Large intestine (tissue), 3 donors: ENCODE measurements at regions not wholly inside any gene's neighbourhood (a gene's known extent, or its start where the extent isn't known, plus 50 kb on each side); places are given as distances from the start of the nearest gene placed in this dataset.
"Not testable (repeated sequence)": the region's sequence is repeated elsewhere in the genome, so short reads cannot be mapped to it uniquely, and the experiment has no call there.

ENCODE experiments used
- DNase-seq, 2 donors: peaks; one replicate each; pipeline versions ENCODE4 v3.0.0 to v3.0.0-alpha.2; 2013
- H3K27ac ChIP-seq: one replicate; pipeline ENCODE4 v1.5.1; 2013; ENCODE audit warnings: low read length
- H3K27me3 ChIP-seq: 2 replicates; pipeline ENCODE4 v1.6.1; 2013; ENCODE audit warnings: low read length; ENCODE audit not compliant: control insufficient read depth, insufficient read depth
- H3K36me3 ChIP-seq: 2 replicates; pipeline ENCODE4 v1.6.1; 2013; ENCODE audit warnings: low read length; ENCODE audit not compliant: control insufficient read depth, insufficient read depth
- H3K4me1 ChIP-seq: one replicate; pipeline ENCODE4 v1.6.1; 2013; ENCODE audit warnings: low read length; ENCODE audit not compliant: control insufficient read depth, insufficient read depth
- H3K4me3 ChIP-seq: one replicate; pipeline ENCODE4 v1.5.1; 2013; ENCODE audit warnings: low read length
- H3K9me3 ChIP-seq: one replicate; pipeline ENCODE4 v1.6.1; 2013; ENCODE audit warnings: mild to moderate bottlenecking, low read depth, low read length, moderate library complexity; ENCODE audit not compliant: control insufficient read depth
- WGBS: methylation state at CpG from one replicate; pipeline ENCODE4 v1.1.5; 2013; ENCODE audit warnings: low lambda C conversion rate; ENCODE audit not compliant: insufficient coverage; 5-methylcytosine and 5-hydroxymethylcytosine counted together

DNA sequence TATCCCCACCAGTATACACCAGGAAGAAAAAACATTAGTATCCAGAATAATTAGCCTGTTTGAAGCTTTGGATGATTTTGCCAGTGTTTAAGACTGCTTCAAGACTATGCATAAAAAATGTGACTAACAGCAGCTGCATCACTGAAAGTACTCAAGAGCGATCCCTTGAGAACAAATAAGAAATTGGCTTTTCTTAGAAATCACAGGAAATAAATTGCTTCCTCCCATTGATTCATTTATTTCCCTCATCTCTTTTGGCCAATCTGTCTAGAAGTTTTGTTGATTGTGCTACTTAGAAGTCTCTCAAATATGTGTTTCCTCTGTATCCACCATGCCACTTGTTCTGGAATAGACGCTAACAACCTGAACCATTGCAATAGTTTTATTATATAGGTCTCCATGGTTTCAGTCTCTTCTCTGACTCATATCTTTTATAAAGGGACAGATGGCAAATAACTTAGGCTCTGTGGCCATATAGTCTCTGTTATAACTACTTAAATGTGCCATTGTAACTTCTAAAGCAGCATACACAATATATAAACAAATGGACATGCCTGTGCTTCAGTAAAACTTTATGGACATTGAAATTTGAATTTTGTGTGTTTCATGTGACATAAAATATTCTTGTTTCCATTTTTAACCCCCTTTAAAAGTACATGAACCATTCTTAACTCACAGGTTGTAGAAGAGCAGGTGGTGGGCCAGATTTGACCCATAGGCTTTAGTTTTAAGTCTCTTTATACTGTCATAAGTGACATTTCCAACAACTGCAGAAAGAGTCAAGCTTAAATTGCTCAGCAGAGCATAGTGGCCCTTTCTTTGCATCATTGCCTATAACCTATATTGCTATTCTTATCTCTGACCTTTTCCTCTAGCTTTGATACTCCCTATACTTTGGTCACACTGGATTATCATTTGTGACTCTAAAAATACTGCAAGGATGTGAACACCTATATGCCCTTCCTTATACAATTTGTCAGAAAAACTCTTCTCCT is 123.9 kb downstream of the MC4R start:
- DNase-seq: no peak
- Histone ChIP-seq H3K4me3 (no peak overlapping the region), H3K27ac (no peak overlapping the region), H3K27me3 (no peaks in the 10 kb centered on the region), H3K9me3 (no peaks in the 10 kb centered on the region), H3K4me1 (no peaks in the 10 kb centered on the region), H3K36me3 (no peaks in the 10 kb centered on the region)
- no CpG with 5 or more reads among the region's 2 CpGs for WGBS

DNA sequence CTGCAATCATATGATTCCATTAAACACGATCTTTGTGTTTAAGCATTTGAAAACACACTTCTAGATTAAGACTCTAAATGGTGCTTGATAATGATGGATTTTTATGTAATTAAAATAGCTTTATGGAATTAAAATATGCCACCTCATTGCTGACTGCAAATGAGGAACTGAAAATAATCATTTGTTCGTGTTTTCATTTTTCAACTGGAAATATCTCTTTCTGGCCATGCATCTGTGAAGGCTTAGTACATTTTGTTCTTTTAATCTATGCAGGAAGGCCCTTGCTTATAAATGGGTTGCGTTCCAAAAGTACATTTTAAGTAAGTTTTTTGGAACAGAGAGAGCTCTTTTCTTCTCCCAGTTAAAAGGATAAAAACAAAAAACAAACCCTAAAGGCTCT is 125.5 kb downstream of the MC4R start:
- WGBS: 80% methylated on average over 2 of the region's 3 CpGs
- no peaks in the 10 kb centered on the region for H3K36me3 ChIP-seq
- no peaks in the 10 kb centered on the region for H3K27me3 ChIP-seq
- no peaks in the 10 kb centered on the region for H3K9me3 ChIP-seq
- H3K4me1 ChIP-seq: no peaks in the 10 kb centered on the region
- no peak overlapping the region for H3K4me3 ChIP-seq
- DNase-seq: no peak
- H3K27ac ChIP-seq: no peak overlapping the region

DNA sequence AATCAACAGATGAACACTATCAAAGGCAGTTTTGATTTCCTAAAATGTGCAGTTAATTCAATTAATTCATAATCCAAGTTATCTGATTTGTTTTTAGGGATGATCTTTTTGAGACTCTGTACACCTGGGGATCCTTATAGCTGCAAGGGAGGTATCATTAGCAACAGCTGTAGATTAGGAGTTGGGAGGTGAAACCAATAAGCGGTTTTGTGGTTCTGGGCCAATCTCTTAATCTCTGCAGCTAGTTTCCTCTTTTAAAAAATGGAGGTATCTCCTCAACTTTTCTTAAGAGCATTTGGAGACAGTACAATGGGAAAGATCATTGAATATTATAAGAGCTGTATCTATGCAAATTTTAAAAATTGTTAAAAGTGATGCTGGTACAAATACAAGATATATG is 126.0 kb downstream of the MC4R start:
- H3K36me3 ChIP-seq: no peaks in the 10 kb centered on the region
- no peak overlapping the region for H3K27ac ChIP-seq
- DNase-seq: no peak
- H3K4me1 ChIP-seq: no peaks in the 10 kb centered on the region
- WGBS: 60% methylated on average over 1 of the region's 1 CpG
- H3K9me3 ChIP-seq: no peaks in the 10 kb centered on the region
- H3K27me3 ChIP-seq: no peaks in the 10 kb centered on the region
- H3K4me3 ChIP-seq: no peak overlapping the region

DNA sequence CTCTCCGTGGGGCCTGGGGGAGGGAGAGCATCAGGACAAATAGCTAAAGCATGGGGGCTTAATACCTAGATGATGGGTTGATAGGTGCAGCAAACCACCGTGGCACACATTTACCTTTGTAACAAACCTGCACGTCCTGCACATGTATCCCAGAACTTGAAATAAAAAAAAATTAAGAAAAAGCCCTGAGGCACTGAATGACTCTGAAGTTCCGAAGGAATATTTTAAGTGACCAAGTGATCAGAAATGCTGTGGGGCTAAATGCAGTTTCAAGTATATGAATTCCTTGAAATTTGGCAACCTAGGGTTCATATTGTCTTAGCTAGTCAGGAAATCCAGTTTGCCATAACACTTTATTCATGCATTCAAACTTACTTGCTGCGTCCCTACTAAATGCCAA is 127.5 kb downstream of the MC4R start:
- Histone ChIP-seq H3K27ac (no peak overlapping the region), H3K9me3 (no peaks in the 10 kb centered on the region), H3K36me3 (no peaks in the 10 kb centered on the region), H3K4me3 (no peak overlapping the region), H3K27me3 (no peaks in the 10 kb centered on the region), H3K4me1 (no peaks in the 10 kb centered on the region)
- WGBS: 100% methylated on average over 1 of the region's 5 CpGs
- DNase-seq: no peak

GRCh38 chr18:60239024-60239710 is 133.4 kb downstream of the MC4R start:
- not testable (repeated sequence) for H3K36me3 ChIP-seq, H3K4me1 ChIP-seq, H3K4me3 ChIP-seq, DNase-seq, H3K27me3 ChIP-seq, H3K9me3 ChIP-seq, H3K27ac ChIP-seq
- WGBS: no CpG with 5 or more reads among the region's 4 CpGs

GRCh38 chr18:60235164-60235563 is 137.4 kb downstream of the MC4R start:
- Histone ChIP-seq H3K27ac (no peak overlapping the region), H3K9me3 (no peaks in the 10 kb centered on the region), H3K27me3 (no peaks in the 10 kb centered on the region), H3K36me3 (no peaks in the 10 kb centered on the region), H3K4me3 (no peak overlapping the region), H3K4me1 (no peaks in the 10 kb centered on the region)
- 100% methylated on average over 2 of the region's 3 CpGs for WGBS
- DNase-seq: no peak

DNA sequence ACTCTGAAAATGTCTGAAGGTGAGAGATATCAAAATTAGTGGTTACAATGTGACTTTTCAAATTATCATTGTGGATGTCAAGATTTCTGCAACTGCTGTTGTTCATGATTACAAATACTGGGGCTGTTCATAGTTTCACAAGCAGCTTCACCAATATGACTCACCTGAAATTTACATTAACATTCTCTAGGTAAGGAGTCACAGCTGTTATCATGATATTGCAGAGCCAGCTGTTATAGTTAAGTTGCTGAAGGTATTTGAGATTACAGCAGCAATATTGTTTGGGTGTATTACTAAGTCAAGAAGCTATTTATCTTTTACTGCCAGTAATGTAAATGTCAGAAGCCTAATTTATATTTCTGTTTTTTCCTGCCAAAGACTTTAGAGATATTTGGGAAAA is 140.0 kb downstream of the MC4R start:
- no peaks in the 10 kb centered on the region for H3K36me3 ChIP-seq
- no peaks in the 10 kb centered on the region for H3K9me3 ChIP-seq
- DNase-seq: peak; percentile 52 to 72
- H3K4me1 ChIP-seq: no peaks in the 10 kb centered on the region
- no peaks in the 10 kb centered on the region for H3K27me3 ChIP-seq
- H3K4me3 ChIP-seq: no peak overlapping the region
- H3K27ac ChIP-seq: peak overlapping the region; percentile 18

GRCh38 chr18:60228609-60229595 is 143.7 kb downstream of the MC4R start:
- 95% methylated on average over 3 of the region's 8 CpGs for WGBS

GRCh38 chr18:60215432-60215831 is 157.1 kb downstream of the MC4R start:
- Histone ChIP-seq H3K4me3 (no peak overlapping the region), H3K4me1 (no peaks in the 10 kb centered on the region), H3K9me3 (no peaks in the 10 kb centered on the region), H3K36me3 (no peaks in the 10 kb centered on the region), H3K27me3 (no peaks in the 10 kb centered on the region), H3K27ac (no peak overlapping the region)
- WGBS: 100% methylated on average over 2 of the region's 5 CpGs
- DNase-seq: no peak

More at GRCh38 chr18:60228609-60229595, 143.7 kb downstream of the MC4R start:
- DNase-seq: peak in 1 of 2 donors; percentile 5
- Histone ChIP-seq H3K27me3 (no peaks in the 10 kb centered on the region), H3K4me3 (no peak overlapping the region), H3K36me3 (no peaks in the 10 kb centered on the region), H3K27ac (no peak overlapping the region), H3K9me3 (peaks cover 5% of the 10 kb centered on the region), H3K4me1 (no peaks in the 10 kb centered on the region)

DNA sequence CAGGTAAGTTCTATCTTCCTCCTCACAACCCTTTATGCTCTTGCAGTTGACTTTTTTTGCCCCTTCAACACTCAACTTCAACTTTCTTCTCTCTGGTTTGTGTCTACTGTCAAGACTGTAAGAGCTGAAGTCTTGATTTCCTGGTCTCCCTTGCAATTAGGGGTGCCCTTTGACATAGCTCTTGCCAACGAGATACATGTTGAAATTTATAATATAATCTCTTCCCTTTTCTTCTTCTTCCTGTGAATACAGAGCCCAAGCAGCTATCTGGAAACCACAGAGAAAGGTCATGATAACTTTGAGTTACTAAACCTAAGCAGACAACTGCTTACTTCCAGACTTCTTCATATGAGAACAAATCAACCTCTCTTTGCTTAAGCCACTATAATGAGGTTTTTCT is 163.5 kb downstream of the MC4R start:
- Histone ChIP-seq H3K27me3 (no peaks in the 10 kb centered on the region), H3K27ac (no peak overlapping the region), H3K36me3 (no peaks in the 10 kb centered on the region), H3K9me3 (no peaks in the 10 kb centered on the region), H3K4me3 (no peak overlapping the region), H3K4me1 (no peaks in the 10 kb centered on the region)
- WGBS: no CpG with 5 or more reads among the region's 1 CpG
- DNase-seq: no peak
